GM12878 (cell line): ENCODE measurements at regions not wholly inside any gene's neighbourhood (a gene's known extent, or its start where the extent isn't known, plus 50 kb on each side); places are given as distances from the start of the nearest gene placed in this dataset.

Experiments used
- ATAC-seq: fragments of 200-7000 bp; cut with Tn5 transposase; 3 replicates; pipeline ENCODE4 v1.9.1; 2020; ENCODE audit warnings: mild to moderate bottlenecking, moderate library complexity
- BruUV-seq: library from RNA; stranded (reverse); fragments of 400-500 nt; replicated peaks from 2 replicates; lab custom pipeline; 2021; lab: Mats Ljungman, UMichigan
- CTCF ChIA-PET: fragments of 300-600 bp; sonication (Branson Sonifier 250); formaldehyde crosslinking; extraction: SDS; loops from one replicate; lab custom pipeline; 2021; ENCODE audit warnings: inconsistent platforms; lab: Yijun Ruan, JAX
- POLR2A ChIA-PET: fragments of 350-600 bp; formaldehyde crosslinking; extraction: SDS; loops from one replicate; lab custom pipeline; 2021; ENCODE audit warnings: inconsistent platforms; lab: Charles Lee
- RAD21 ChIA-PET: fragments of 300-600 bp; sonication (Branson Sonifier 250); formaldehyde crosslinking; loops from one replicate; lab custom pipeline; 2023; ENCODE audit warnings: antibody characterized with exemption; ENCODE audit not compliant: unreplicated experiment; lab: Charles Lee
- SMC1A ChIA-PET: fragments of 300-600 bp; sonication (Branson Sonifier 250); formaldehyde crosslinking; loops from one replicate; lab custom pipeline; 2023; ENCODE audit not compliant: unreplicated experiment, uncharacterized antibody; lab: Charles Lee
- DNase-seq: peaks from one replicate; pipeline ENCODE4 v3.0.0-alpha.2; 2011; ENCODE audit warnings: low read depth, low spot score
- FAIRE-seq: peaks from 3 replicates; lab custom pipeline; 2011; peaks lifted over from hg19 to GRCh38; lab: Jason Lieb, UNC
- H2AFZ ChIP-seq: 2 replicates; pipeline ENCODE4 v1.6.0; 2011; ENCODE audit warnings: low read depth, low read length, control low read depth; ENCODE audit not compliant: control insufficient read depth
- H3K27ac ChIP-seq: 2 replicates; pipeline ENCODE4 v1.5.1; 2011; ENCODE audit warnings: control low read depth; ENCODE audit not compliant: control insufficient read depth, insufficient read depth
- H3K27me3 ChIP-seq, 2 experiments: replicated peaks in 1 of 2; 2 replicates each; pipeline versions ENCODE4 v1.6.0 to v1.6.1; 2011; ENCODE audit warnings: low read length in 1 of 2; ENCODE audit not compliant: control insufficient read depth in 2 of 2, insufficient read depth in 2 of 2
- H3K36me3 ChIP-seq, 2 experiments: 2 replicates each; pipeline ENCODE4 v1.5.1; 2011; ENCODE audit warnings: low read length in 1 of 2; ENCODE audit not compliant: control insufficient read depth in 2 of 2, insufficient read depth in 2 of 2
- H3K4me1 ChIP-seq: 2 replicates; pipeline ENCODE4 v1.6.1; 2011; ENCODE audit warnings: mild to moderate bottlenecking, low read length, moderate library complexity, mixed read lengths; ENCODE audit not compliant: control insufficient read depth, insufficient read depth
- H3K4me2 ChIP-seq: 2 replicates; pipeline ENCODE4 v1.6.0; 2011; ENCODE audit warnings: control low read depth; ENCODE audit not compliant: control insufficient read depth, insufficient read depth
- H3K4me3 ChIP-seq: fragments of 200-600 bp; sonication (generic); 2 replicates; pipeline ENCODE4 v1.5.1; 2016
- H3K79me2 ChIP-seq: 2 replicates; pipeline ENCODE4 v1.6.0; 2011; ENCODE audit warnings: low read length; ENCODE audit not compliant: control insufficient read depth, insufficient read depth
- H3K9ac ChIP-seq: 2 replicates; pipeline ENCODE4 v1.8.0; 2011; ENCODE audit warnings: low read length, control low read depth, mixed read lengths; ENCODE audit not compliant: control insufficient read depth, insufficient read depth
- H3K9me3 ChIP-seq: replicated peaks from 3 replicates; pipeline ENCODE4 v1.5.1; 2011; ENCODE audit warnings: mild to moderate bottlenecking, low read length; ENCODE audit not compliant: control insufficient read depth, insufficient read depth
- H4K20me1 ChIP-seq: 2 replicates; pipeline ENCODE4 v1.6.0; 2011; ENCODE audit not compliant: control insufficient read depth, insufficient read depth
- ASH2L ChIP-seq: fragments of 300-600, 200-600 bp; sonication (generic); IDR thresholded peaks from 2 replicates; pipeline ENCODE4 v1.6.1; 2017; ENCODE audit warnings: low read depth, mild to moderate bottlenecking, borderline replicate concordance
- CBFB ChIP-seq: IDR thresholded peaks from 2 replicates; pipeline ENCODE4 v1.6.1; 2016; ENCODE audit warnings: antibody characterized with exemption, low read depth
- HDGF ChIP-seq: fragments of 450-650 bp; IDR thresholded peaks from 2 replicates; pipeline ENCODE4 v1.6.1; 2016; ENCODE audit warnings: antibody characterized with exemption
- NFYA ChIP-seq: IDR thresholded peaks from 2 replicates; pipeline ENCODE4 v1.6.1; 2011; ENCODE audit warnings: low read depth, mild to moderate bottlenecking, low read length, improper control_type of control experiment, borderline replicate concordance
- NR2C2 ChIP-seq: IDR thresholded peaks from 2 replicates; pipeline ENCODE4 v1.6.1; 2011; ENCODE audit warnings: borderline replicate concordance, low read depth; ENCODE audit not compliant: control insufficient read depth, insufficient read length
- POLR2A ChIP-seq: IDR thresholded peaks from 2 replicates; pipeline ENCODE4 v1.6.1; 2011; ENCODE audit warnings: low read depth, mild to moderate bottlenecking, low read length
- POLR2AphosphoS2 ChIP-seq: IDR thresholded peaks from 2 replicates; pipeline ENCODE4 v1.6.1; 2011; ENCODE audit warnings: low read depth, mild to moderate bottlenecking, low read length, improper control_type of control experiment, moderate library complexity
- RFX5 ChIP-seq: IDR thresholded peaks from 2 replicates; pipeline ENCODE4 v1.6.1; 2011; ENCODE audit warnings: low read depth, low read length, improper control_type of control experiment
- WGBS: methylation state at CpG from one replicate; pipeline ENCODE4 v1.1.6; 2016; ENCODE audit warnings: low lambda C conversion rate; ENCODE audit not compliant: insufficient replicate concordance, insufficient coverage; ENCODE audit errors: missing lambda C conversion rate; 5-methylcytosine and 5-hydroxymethylcytosine counted together
- in situ Hi-C: fragments of 300-500 bp; cut with MboI; formaldehyde crosslinking; loops from 9 replicates; pipeline ENCODE4 v1.14.3; 2018; ENCODE audit warnings: mixed read lengths
- intact Hi-C: fragments of 100-400 bp; cut with micrococcal nuclease; formaldehyde crosslinking; loops from one replicate; pipeline ENCODE4 v1.14.2; 2022; ENCODE audit not compliant: unreplicated experiment
- TF ChIP-seq, protein P1 (sequence below): IDR thresholded peaks from 2 replicates; pipeline ENCODE4 v1.6.1; 2011; ENCODE audit warnings: borderline replicate concordance, low read depth, mild to moderate bottlenecking, moderate library complexity, mixed read lengths, low read length; ENCODE audit not compliant: insufficient read depth; ENCODE audit errors: extremely low read length

DNA sequence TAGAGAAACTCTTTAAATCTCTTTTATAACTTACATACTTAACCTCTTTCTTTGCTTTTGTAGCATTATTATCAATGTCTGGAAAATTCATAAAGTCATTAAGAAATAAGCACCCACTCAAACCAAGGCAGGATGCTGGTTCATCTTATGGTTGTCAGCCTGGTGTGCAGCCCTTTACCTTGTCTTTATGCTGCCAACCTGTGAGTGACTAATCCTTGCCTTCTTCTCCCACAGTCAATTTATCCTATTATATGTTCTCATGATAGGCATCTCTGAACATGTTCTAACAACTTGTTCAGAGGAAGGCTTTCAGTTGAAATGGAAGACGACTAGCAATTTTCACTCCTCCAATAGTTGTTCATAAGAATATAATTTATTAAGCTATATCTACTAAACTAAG is 186.9 kb upstream of the CAND1 start (continued):
- TF ChIP-seq CBFB = no peak

DNA sequence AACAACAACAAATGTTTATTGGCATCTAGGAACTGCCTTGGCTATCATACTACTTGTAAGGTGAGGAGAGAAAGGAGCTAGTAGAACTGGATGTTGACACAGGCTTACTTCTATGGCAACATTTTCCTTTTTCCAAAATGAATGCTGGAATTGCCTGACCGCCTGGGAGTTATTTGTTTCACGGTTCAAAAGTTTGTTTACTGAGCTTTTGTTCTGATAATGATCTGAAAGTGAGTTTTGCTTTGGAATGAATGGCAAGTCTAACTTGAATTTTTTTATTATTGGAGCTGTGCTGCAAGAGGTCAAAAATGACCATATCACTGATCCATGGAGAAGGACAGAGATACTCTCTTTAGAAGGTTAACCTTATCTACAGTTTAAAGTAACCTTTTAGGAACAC is 183.5 kb upstream of the CAND1 start:
- in situ Hi-C loops = no loop called here
- no peaks in the 10 kb centered on the region for H3K9me3 ChIP-seq
- DNase-seq = no peak
- ChIA-PET RAD21 (no interaction called here), SMC1A (no interaction called here), CTCF (no interaction called here), POLR2A (no interaction called here)
- no peak for ATAC-seq
- no peaks in the 10 kb centered on the region for H3K4me1 ChIP-seq
- H3K9ac ChIP-seq = no peak overlapping the region
- FAIRE-seq = no peak
- TF ChIP-seq RFX5 = no peak
- TF ChIP-seq NR2C2 = no peak
- no peak for TF ChIP-seq NFYA
- no peak for TF ChIP-seq POLR2AphosphoS2
- TF ChIP-seq ASH2L = no peak
- no peak for TF ChIP-seq POLR2A
- TF ChIP-seq HDGF = no peak
- TF ChIP-seq, protein P1, sequence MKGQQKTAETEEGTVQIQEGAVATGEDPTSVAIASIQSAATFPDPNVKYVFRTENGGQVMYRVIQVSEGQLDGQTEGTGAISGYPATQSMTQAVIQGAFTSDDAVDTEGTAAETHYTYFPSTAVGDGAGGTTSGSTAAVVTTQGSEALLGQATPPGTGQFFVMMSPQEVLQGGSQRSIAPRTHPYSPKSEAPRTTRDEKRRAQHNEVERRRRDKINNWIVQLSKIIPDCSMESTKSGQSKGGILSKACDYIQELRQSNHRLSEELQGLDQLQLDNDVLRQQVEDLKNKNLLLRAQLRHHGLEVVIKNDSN = no peak
- BruUV-seq = no TSS peak
- no peaks in the 10 kb centered on the region for H3K79me2 ChIP-seq
- H4K20me1 ChIP-seq = no peaks in the 10 kb centered on the region
- H2AFZ ChIP-seq = no peak overlapping the region
- intact Hi-C loops = no loop called here
- no peak overlapping the region for H3K4me2 ChIP-seq
- H3K4me3 ChIP-seq = no peak overlapping the region
- no peak overlapping the region for H3K27ac ChIP-seq
- no peaks in the 10 kb centered on the region for H3K36me3 ChIP-seq
- H3K27me3 ChIP-seq = no peaks in the 10 kb centered on the region
- 5% methylated on average over 2 of the region's 2 CpGs for WGBS
